A673 (cell line): ENCODE measurements at regions not wholly inside any gene's neighbourhood (a gene's known extent, or its start where the extent isn't known, plus 50 kb on each side); places are given as distances from the start of the nearest gene placed in this dataset.
"Not testable (repeated sequence)": the region's sequence is repeated elsewhere in the genome, so short reads cannot be mapped to it uniquely, and the experiment has no call there.

Experiments
- EZH2 ChIP-seq: fragments of 200-600 bp; sonication (generic); IDR thresholded peaks from 2 replicates; pipeline ENCODE4 v1.6.1; 2017; ENCODE audit warnings: borderline replicate concordance, low read depth, mild to moderate bottlenecking, mixed read lengths, antibody characterized with exemption, low read length; ENCODE audit not compliant: poor library complexity, severe bottlenecking
- TF ChIP-seq, protein P1 (sequence below): fragments of 300-800, 200-600 bp; sonication (generic); conservative IDR thresholded peaks from 2 replicates; pipeline ENCODE4 v1.5.1; 2017; ENCODE audit warnings: low read depth, mild to moderate bottlenecking, antibody characterized with exemption, low read length, moderate library complexity, mixed read lengths

DNA sequence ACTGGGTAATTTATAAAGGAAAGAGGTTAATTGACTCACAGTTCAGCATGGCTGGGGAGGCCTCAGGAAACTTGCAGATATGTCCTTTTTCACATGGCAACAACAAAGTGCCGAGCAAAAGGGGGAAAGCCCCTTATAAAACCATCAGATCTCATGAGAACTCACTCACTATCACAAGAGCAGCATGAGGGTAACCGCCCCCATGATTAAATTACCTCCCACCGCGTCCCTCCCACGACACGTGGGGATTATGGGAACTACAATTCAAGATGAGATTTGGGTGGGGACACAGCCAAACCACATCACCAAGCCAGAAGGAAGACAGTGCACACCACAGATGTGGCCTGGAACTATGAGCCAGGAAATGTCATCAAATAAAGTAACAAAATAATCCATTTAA lies 292.8 kb downstream of the FOXO1 start:
- TF ChIP-seq, protein P1, sequence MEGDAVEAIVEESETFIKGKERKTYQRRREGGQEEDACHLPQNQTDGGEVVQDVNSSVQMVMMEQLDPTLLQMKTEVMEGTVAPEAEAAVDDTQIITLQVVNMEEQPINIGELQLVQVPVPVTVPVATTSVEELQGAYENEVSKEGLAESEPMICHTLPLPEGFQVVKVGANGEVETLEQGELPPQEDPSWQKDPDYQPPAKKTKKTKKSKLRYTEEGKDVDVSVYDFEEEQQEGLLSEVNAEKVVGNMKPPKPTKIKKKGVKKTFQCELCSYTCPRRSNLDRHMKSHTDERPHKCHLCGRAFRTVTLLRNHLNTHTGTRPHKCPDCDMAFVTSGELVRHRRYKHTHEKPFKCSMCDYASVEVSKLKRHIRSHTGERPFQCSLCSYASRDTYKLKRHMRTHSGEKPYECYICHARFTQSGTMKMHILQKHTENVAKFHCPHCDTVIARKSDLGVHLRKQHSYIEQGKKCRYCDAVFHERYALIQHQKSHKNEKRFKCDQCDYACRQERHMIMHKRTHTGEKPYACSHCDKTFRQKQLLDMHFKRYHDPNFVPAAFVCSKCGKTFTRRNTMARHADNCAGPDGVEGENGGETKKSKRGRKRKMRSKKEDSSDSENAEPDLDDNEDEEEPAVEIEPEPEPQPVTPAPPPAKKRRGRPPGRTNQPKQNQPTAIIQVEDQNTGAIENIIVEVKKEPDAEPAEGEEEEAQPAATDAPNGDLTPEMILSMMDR, result not testable (repeated sequence)
- TF ChIP-seq EZH2, result not testable (repeated sequence)
